Iris pigment epithelial cell (primary cell): ENCODE measurements at regions not wholly inside any gene's neighbourhood (a gene's known extent, or its start where the extent isn't known, plus 50 kb on each side); places are given as distances from the start of the nearest gene placed in this dataset.
"Not testable (repeated sequence)": the region's sequence is repeated elsewhere in the genome, so short reads cannot be mapped to it uniquely, and the experiment has no call there.

Source experiments
- DNase-seq: peaks from one replicate; pipeline ENCODE4 v3.0.0-alpha.2; 2011; ENCODE audit warnings: low read depth

GRCh38 chr5:88092358-88092757 lies 176.3 kb downstream of the TMEM161B start:
- no peak for DNase-seq

GRCh38 chr5:88090506-88090905 lies 178.1 kb downstream of the TMEM161B start:
- no peak for DNase-seq

GRCh38 chr5:88089719-88090390 lies 178.8 kb downstream of the TMEM161B start:
- DNase-seq: no peak

GRCh38 chr5:88085462-88085861 lies 183.2 kb downstream of the TMEM161B start:
- no peak for DNase-seq

GRCh38 chr5:88081877-88082276 lies 186.8 kb downstream of the TMEM161B start:
- no peak for DNase-seq

GRCh38 chr5:88063813-88064212 lies 204.8 kb downstream of the TMEM161B start:
- DNase-seq: no peak

- DNase-seq: no peak
Measured at GRCh38 chr5:88060194-88060593, 208.5 kb downstream of the TMEM161B start.

GRCh38 chr5:88058625-88059024 lies 210.0 kb downstream of the TMEM161B start:
- DNase-seq: no peak

GRCh38 chr5:88052468-88052867 lies 216.2 kb downstream of the TMEM161B start:
- not testable (repeated sequence) for DNase-seq

GRCh38 chr5:88051148-88051547 lies 217.5 kb downstream of the TMEM161B start:
- DNase-seq: no peak

GRCh38 chr5:88049737-88050136 lies 218.9 kb downstream of the TMEM161B start:
- DNase-seq: no peak

GRCh38 chr5:88049156-88049555 lies 219.5 kb downstream of the TMEM161B start:
- no peak for DNase-seq

GRCh38 chr5:88045931-88046461 lies 222.6 kb downstream of the TMEM161B start:
- DNase-seq: no peak

- no peak for DNase-seq
Measured at GRCh38 chr5:88045165-88045564, 223.5 kb downstream of the TMEM161B start.

GRCh38 chr5:88034520-88034919 lies 234.1 kb downstream of the TMEM161B start:
- DNase-seq: no peak

- no peak for DNase-seq
Measured at GRCh38 chr5:88033191-88033590, 235.5 kb downstream of the TMEM161B start.

- no peak for DNase-seq
Measured at GRCh38 chr5:88029011-88029410, 239.6 kb downstream of the TMEM161B start.

- no peak for DNase-seq
Measured at GRCh38 chr5:88021141-88021540, 247.5 kb downstream of the TMEM161B start.

GRCh38 chr5:88014984-88015383 lies 253.7 kb downstream of the TMEM161B start:
- not testable (repeated sequence) for DNase-seq

GRCh38 chr5:88000877-88001276 lies 267.8 kb downstream of the TMEM161B start:
- no peak for DNase-seq

- DNase-seq: no peak
Measured at GRCh38 chr5:87997662-87998061, 271.0 kb downstream of the TMEM161B start.

- DNase-seq: no peak
Measured at GRCh38 chr5:87966213-87966612, 302.4 kb downstream of the TMEM161B start.

GRCh38 chr5:87954121-87954520 lies 314.5 kb downstream of the TMEM161B start:
- DNase-seq: no peak

GRCh38 chr5:87951661-87952060 lies 317.0 kb downstream of the TMEM161B start:
- DNase-seq: no peak
